Stimulated activated CD4-positive, alpha-beta T cell treated with anti-CD3 and anti-CD28 coated beads, TNF-alpha, amount 100 ng/mL, for 1 hour (primary cell): ENCODE measurements at regions not wholly inside any gene's neighbourhood (a gene's known extent, or its start where the extent isn't known, plus 50 kb on each side); places are given as distances from the start of the nearest gene placed in this dataset.

Source experiments
- DNase-seq, 3 donors: peaks; one replicate each; pipeline ENCODE4 v3.0.0-alpha.2; 2020; ENCODE audit warnings: low read depth in 3 of 3, low spot score in 1 of 3

GRCh38 chr7:28360739-28361138 is 51.6 kb upstream of the CREB5 start:
- no peak for DNase-seq

GRCh38 chr7:28361551-28361950 is 50.8 kb upstream of the CREB5 start:
- no peak for DNase-seq

DNA sequence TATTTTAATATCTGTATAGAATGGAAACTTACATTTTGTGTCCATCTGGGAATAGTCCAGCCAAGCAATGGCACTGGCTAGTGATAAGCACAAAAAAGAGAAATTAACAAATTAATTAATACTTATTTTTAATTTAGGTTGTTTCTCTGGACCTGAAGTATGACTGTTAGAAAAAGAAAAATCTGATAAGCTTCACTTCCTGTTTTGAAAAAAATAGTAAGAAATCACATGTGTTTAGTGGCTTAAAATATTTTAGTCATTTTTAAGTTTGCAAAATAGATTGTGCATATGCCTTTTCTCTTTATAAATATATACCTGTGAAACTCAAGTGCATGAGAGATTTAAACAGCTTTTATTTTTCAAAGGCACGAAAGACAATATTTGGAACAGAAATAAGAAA is 50.1 kb upstream of the CREB5 start:
- no peak for DNase-seq
